SK-N-SH (cell line): ENCODE measurements at regions not wholly inside any gene's neighbourhood (a gene's known extent, or its start where the extent isn't known, plus 50 kb on each side); places are given as distances from the start of the nearest gene placed in this dataset.

ENCODE experiments used
- CTCF ChIA-PET: fragments of 300-600, 350-600 bp; formaldehyde crosslinking; extraction: SDS; loops from one replicate; lab custom pipeline; 2021; lab: Yijun Ruan, JAX
- POLR2A ChIA-PET: fragments of 350-600 bp; sonication (Branson Sonifier 250); formaldehyde crosslinking; extraction: SDS; loops from one replicate; lab custom pipeline; 2020; ENCODE audit warnings: antibody characterized with exemption, inconsistent platforms; lab: Yijun Ruan, JAX
- DNase-seq: peaks from one replicate; pipeline ENCODE4 v3.0.0; 2012
- H2AFZ ChIP-seq: fragments of 200-600 bp; sonication (generic); 2 replicates; pipeline ENCODE4 v1.8.1; 2016; ENCODE audit warnings: antibody characterized with exemption, mild to moderate bottlenecking, low read depth
- H3F3A ChIP-seq: fragments of 200-600 bp; sonication (generic); replicated peaks from 2 replicates; pipeline ENCODE3; 2016; ENCODE audit warnings: antibody characterized with exemption, mild to moderate bottlenecking; ENCODE audit not compliant: insufficient read depth
- H3K27ac ChIP-seq, 2 experiments: fragments of 200-500 bp in 1 of 2; fragments of 200-600 bp in 1 of 2; sonication (Bioruptor generic) in 1 of 2; sonication (generic), shearing (Covaris generic) in 1 of 2; 2 replicates each; pipeline versions ENCODE4 v1.5.1 to v1.6.1; 2014 to 2016; ENCODE audit warnings: low read depth in 2 of 2, inconsistent platforms in 1 of 2, low read length in 1 of 2, mild to moderate bottlenecking in 1 of 2, mixed read lengths in 1 of 2
- H3K27me3 ChIP-seq: fragments of 200-600 bp; sonication (generic), shearing (Covaris generic); 2 replicates; pipeline ENCODE4 v1.6.1; 2016; ENCODE audit warnings: mixed run types; ENCODE audit not compliant: insufficient read depth
- H3K36me3 ChIP-seq, 2 experiments: fragments of 200-500 bp in 1 of 2; fragments of 200-600 bp in 1 of 2; sonication (Bioruptor generic) in 1 of 2; sonication (generic) in 1 of 2; replicated peaks in 1 of 2; 2 replicates each; pipeline versions ENCODE3 to v1.5.1; 2014 to 2016; ENCODE audit warnings: low read length in 1 of 2, mild to moderate bottlenecking in 1 of 2; ENCODE audit not compliant: insufficient read depth in 2 of 2, control insufficient read depth in 1 of 2
- H3K4me1 ChIP-seq, 2 experiments: fragments of 200-500 bp in 1 of 2; fragments of 200-600 bp in 1 of 2; sonication (Bioruptor generic) in 1 of 2; sonication (generic), shearing (Covaris generic) in 1 of 2; 2 replicates each; pipeline versions ENCODE4 v1.5.1 to v1.6.1; 2014 to 2016; ENCODE audit warnings: low read depth in 1 of 2, low read length in 1 of 2, mixed run types in 1 of 2; ENCODE audit not compliant: insufficient read depth in 2 of 2, control insufficient read depth in 1 of 2
- H3K4me2 ChIP-seq: fragments of 200-600 bp; sonication (generic), shearing (Covaris generic); 2 replicates; pipeline ENCODE4 v1.6.1; 2017; ENCODE audit warnings: mixed run types
- H3K4me3 ChIP-seq, 2 experiments: fragments of 200-500 bp in 1 of 2; fragments of 200-600 bp in 1 of 2; sonication (Bioruptor generic) in 1 of 2; sonication (generic), shearing (Covaris generic) in 1 of 2; 2 replicates each; pipeline versions ENCODE4 v1.5.1 to v1.8.1; 2014 to 2016; ENCODE audit warnings: low read depth in 2 of 2, inconsistent platforms in 1 of 2, low read length in 1 of 2, mild to moderate bottlenecking in 1 of 2, mixed read lengths in 1 of 2, moderate library complexity in 1 of 2
- H3K79me2 ChIP-seq: fragments of 200-600 bp; sonication (generic); 2 replicates; pipeline ENCODE4 v1.8.1; 2017; ENCODE audit warnings: mild to moderate bottlenecking; ENCODE audit not compliant: insufficient read depth
- H3K9ac ChIP-seq: fragments of 200-600 bp; sonication (generic); 2 replicates; pipeline ENCODE4 v1.6.1; 2017; ENCODE audit warnings: mixed run types
- H3K9me2 ChIP-seq: fragments of 200-600 bp; sonication (generic); 2 replicates; pipeline ENCODE4 v1.6.1; 2017; ENCODE audit warnings: mixed run types
- H3K9me3 ChIP-seq: fragments of 200-600 bp; sonication (generic); 2 replicates; pipeline ENCODE4 v1.6.1; 2017; ENCODE audit warnings: mixed run types, mild to moderate bottlenecking, moderate library complexity
- H4K20me1 ChIP-seq: fragments of 200-600 bp; sonication (generic); 2 replicates; pipeline ENCODE4 v1.6.1; 2017; ENCODE audit warnings: mild to moderate bottlenecking, mixed run types; ENCODE audit not compliant: insufficient read depth
- ELF1 ChIP-seq: IDR thresholded peaks from 2 replicates; pipeline ENCODE4 v1.4.0; 2012
- EP300 ChIP-seq, 2 experiments: IDR thresholded peaks; 2 replicates each; pipeline versions ENCODE4 v1.4.0 to v1.6.1; 2012; ENCODE audit warnings: borderline replicate concordance in 1 of 2, low read depth in 1 of 2, low read length in 1 of 2
- FOSL2 ChIP-seq: IDR thresholded peaks from 2 replicates; pipeline ENCODE4 v1.4.0; 2012; ENCODE audit warnings: low read depth, mild to moderate bottlenecking, moderate library complexity, borderline replicate concordance
- GATA2 ChIP-seq: sonication (generic); formaldehyde crosslinking; IDR thresholded peaks from 2 replicates; pipeline ENCODE4 v1.5.0; 2020; ENCODE audit warnings: mild to moderate bottlenecking, missing genetic modification reagents
- JUND ChIP-seq: IDR thresholded peaks from 2 replicates; pipeline ENCODE4 v1.4.0; 2012
- NFIC ChIP-seq: IDR thresholded peaks from 2 replicates; pipeline ENCODE4 v1.4.0; 2012; ENCODE audit warnings: borderline replicate concordance
- NRF1 ChIP-seq: IDR thresholded peaks from 2 replicates; pipeline ENCODE4 v1.6.1; 2012; ENCODE audit warnings: low read depth, mild to moderate bottlenecking, low read length
- POLR2AphosphoS5 ChIP-seq: IDR thresholded peaks from 2 replicates; pipeline ENCODE4 v1.6.1; 2012; ENCODE audit warnings: low read depth, low read length
- RAD21 ChIP-seq: IDR thresholded peaks from 2 replicates; pipeline ENCODE4 v1.6.1; 2012; ENCODE audit warnings: mild to moderate bottlenecking, low read length
- RXRA ChIP-seq: IDR thresholded peaks from 2 replicates; pipeline ENCODE4 v1.4.0; 2012; ENCODE audit warnings: low read depth, mild to moderate bottlenecking, borderline replicate concordance
- SIN3A ChIP-seq: IDR thresholded peaks from 2 replicates; pipeline ENCODE4 v1.6.1; 2012; ENCODE audit warnings: low read depth, mild to moderate bottlenecking, low read length, moderate library complexity, borderline replicate concordance
- SMC3 ChIP-seq: IDR thresholded peaks from 2 replicates; pipeline ENCODE4 v1.6.1; 2012; ENCODE audit warnings: low read depth, low read length, improper control_type of control experiment
- TCF12 ChIP-seq: IDR thresholded peaks from 2 replicates; pipeline ENCODE4 v1.4.0; 2012
- TEAD4 ChIP-seq: IDR thresholded peaks from 2 replicates; pipeline ENCODE4 v1.4.0; 2012; ENCODE audit warnings: mild to moderate bottlenecking, borderline replicate concordance; ENCODE audit not compliant: insufficient read depth
- YY1 ChIP-seq: IDR thresholded peaks from 2 replicates; pipeline ENCODE4 v1.4.0; 2012; ENCODE audit warnings: low read depth, mild to moderate bottlenecking
- WGBS: methylation state at CpG from one replicate; pipeline ENCODE4 v1.1.6; 2017; ENCODE audit warnings: low lambda C conversion rate; 5-methylcytosine and 5-hydroxymethylcytosine counted together
- TF ChIP-seq, protein P1 (sequence below): IDR thresholded peaks from 2 replicates; pipeline ENCODE4 v1.4.0; 2012; ENCODE audit warnings: low read depth
- TF ChIP-seq, protein P2 (sequence below): fragments of 150-350 bp; IDR thresholded peaks from 2 replicates; pipeline ENCODE4 v1.6.1; 2016; ENCODE audit warnings: mild to moderate bottlenecking, low read depth, low read length
- TF ChIP-seq, protein P3 (sequence below): IDR thresholded peaks from 2 replicates; pipeline ENCODE4 v1.4.0; 2012; ENCODE audit warnings: low read depth, borderline replicate concordance
- TF ChIP-seq, protein P4 (sequence below): fragments of 150-350 bp; IDR thresholded peaks from 2 replicates; pipeline ENCODE4 v1.6.1; 2017; ENCODE audit warnings: antibody characterized with exemption, low read length, low read depth, borderline replicate concordance
- TF ChIP-seq, protein P5 (sequence below): fragments of 200-600 bp; sonication (generic); IDR thresholded peaks from 2 replicates; pipeline ENCODE4 v1.6.1; 2017; ENCODE audit warnings: antibody characterized with exemption, mild to moderate bottlenecking, moderate library complexity
- TF ChIP-seq, protein P6 (sequence below): IDR thresholded peaks from 2 replicates; pipeline ENCODE4 v1.4.0; 2012; ENCODE audit warnings: low read depth, borderline replicate concordance

DNA sequence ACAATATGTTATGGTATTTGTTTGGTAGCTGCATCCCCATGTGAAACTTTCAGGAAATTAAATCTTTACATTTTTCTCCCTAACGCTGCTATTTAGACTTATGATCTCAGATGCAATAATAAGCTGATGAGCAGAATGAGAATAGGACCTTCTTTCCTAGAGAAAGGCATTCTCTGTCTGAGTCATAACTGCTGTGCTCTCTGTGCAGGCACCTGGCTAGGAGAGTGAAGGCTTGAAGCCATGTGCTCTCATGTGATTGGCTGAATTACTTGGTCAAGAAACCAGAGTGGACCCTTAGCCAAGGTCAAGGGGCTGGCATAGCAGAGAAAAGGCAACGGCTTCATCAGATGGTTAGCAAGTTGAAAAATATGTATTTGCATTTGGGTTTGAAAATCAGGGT lies 185.0 kb downstream of the ADAMTS15 start:
- Histone ChIP-seq H3K27me3 (no peaks in the 10 kb centered on the region), H3F3A (peaks cover 7% of the 10 kb centered on the region), H3K9me3 (no peaks in the 10 kb centered on the region), H3K79me2 (no peaks in the 10 kb centered on the region), H2AFZ (no peak overlapping the region), H3K4me3 (no peak overlapping the region), H3K27ac (no peak overlapping the region), H4K20me1 (no peaks in the 10 kb centered on the region), H3K9ac (no peak overlapping the region), H3K36me3 (no peaks in the 10 kb centered on the region), H3K4me2 (no peak overlapping the region), H3K4me1 (peaks cover 0 to 26% of the 10 kb centered on the region in 2 experiments; a peak in 2 of 4 replicates), H3K9me2 (no peaks in the 10 kb centered on the region)
- TF ChIP-seq, protein P1, sequence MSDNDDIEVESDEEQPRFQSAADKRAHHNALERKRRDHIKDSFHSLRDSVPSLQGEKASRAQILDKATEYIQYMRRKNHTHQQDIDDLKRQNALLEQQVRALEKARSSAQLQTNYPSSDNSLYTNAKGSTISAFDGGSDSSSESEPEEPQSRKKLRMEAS = 0 out of 2 replicates have a peak, but pooled peaks have one; percentile 26
- TF ChIP-seq EP300 (IDR thresholded peaks at IDR 0.05; ENCODE audit: borderline replicate concordance in 1 of 2, low read depth in 1 of 2, low read length in 1 of 2) (no peak), POLR2AphosphoS5 (no peak), YY1 (no peak), TCF12 (peak; percentile 25; the same call in 1 of the 2 replicates), FOSL2 (peak; percentile 33), JUND (peak; percentile 28; the same call in 1 of the 2 replicates)
- TF ChIP-seq, protein P2, sequence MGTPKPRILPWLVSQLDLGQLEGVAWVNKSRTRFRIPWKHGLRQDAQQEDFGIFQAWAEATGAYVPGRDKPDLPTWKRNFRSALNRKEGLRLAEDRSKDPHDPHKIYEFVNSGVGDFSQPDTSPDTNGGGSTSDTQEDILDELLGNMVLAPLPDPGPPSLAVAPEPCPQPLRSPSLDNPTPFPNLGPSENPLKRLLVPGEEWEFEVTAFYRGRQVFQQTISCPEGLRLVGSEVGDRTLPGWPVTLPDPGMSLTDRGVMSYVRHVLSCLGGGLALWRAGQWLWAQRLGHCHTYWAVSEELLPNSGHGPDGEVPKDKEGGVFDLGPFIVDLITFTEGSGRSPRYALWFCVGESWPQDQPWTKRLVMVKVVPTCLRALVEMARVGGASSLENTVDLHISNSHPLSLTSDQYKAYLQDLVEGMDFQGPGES = no peak
- TF ChIP-seq, protein P3, sequence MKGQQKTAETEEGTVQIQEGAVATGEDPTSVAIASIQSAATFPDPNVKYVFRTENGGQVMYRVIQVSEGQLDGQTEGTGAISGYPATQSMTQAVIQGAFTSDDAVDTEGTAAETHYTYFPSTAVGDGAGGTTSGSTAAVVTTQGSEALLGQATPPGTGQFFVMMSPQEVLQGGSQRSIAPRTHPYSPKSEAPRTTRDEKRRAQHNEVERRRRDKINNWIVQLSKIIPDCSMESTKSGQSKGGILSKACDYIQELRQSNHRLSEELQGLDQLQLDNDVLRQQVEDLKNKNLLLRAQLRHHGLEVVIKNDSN = no peak
- TF ChIP-seq, protein P4, sequence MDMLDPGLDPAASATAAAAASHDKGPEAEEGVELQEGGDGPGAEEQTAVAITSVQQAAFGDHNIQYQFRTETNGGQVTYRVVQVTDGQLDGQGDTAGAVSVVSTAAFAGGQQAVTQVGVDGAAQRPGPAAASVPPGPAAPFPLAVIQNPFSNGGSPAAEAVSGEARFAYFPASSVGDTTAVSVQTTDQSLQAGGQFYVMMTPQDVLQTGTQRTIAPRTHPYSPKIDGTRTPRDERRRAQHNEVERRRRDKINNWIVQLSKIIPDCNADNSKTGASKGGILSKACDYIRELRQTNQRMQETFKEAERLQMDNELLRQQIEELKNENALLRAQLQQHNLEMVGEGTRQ = no peak
- TF ChIP-seq, protein P5, sequence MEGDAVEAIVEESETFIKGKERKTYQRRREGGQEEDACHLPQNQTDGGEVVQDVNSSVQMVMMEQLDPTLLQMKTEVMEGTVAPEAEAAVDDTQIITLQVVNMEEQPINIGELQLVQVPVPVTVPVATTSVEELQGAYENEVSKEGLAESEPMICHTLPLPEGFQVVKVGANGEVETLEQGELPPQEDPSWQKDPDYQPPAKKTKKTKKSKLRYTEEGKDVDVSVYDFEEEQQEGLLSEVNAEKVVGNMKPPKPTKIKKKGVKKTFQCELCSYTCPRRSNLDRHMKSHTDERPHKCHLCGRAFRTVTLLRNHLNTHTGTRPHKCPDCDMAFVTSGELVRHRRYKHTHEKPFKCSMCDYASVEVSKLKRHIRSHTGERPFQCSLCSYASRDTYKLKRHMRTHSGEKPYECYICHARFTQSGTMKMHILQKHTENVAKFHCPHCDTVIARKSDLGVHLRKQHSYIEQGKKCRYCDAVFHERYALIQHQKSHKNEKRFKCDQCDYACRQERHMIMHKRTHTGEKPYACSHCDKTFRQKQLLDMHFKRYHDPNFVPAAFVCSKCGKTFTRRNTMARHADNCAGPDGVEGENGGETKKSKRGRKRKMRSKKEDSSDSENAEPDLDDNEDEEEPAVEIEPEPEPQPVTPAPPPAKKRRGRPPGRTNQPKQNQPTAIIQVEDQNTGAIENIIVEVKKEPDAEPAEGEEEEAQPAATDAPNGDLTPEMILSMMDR = no peak
- DNase-seq = no peak
- 58% methylated on average over 2 of the region's 2 CpGs for WGBS
- ChIA-PET POLR2A (no interaction called here), CTCF (no interaction called here)

- no peak overlapping the region for H3K9ac ChIP-seq
- CTCF ChIA-PET = interaction anchor here (1.3 kb wide), 1 partner anchor 12 kb away, joined by 3 read pairs; no protein-coding TSS in a partner anchor
- peak overlapping the region in 1 of 2 experiments; percentile 64; a peak in 1 of 4 replicates for H3K27ac ChIP-seq
- no peak overlapping the region; the same call in 1 of the 2 replicates for H3K4me2 ChIP-seq
- no peak for DNase-seq
- H3K9me3 ChIP-seq = no peaks in the 10 kb centered on the region
- H4K20me1 ChIP-seq = no peaks in the 10 kb centered on the region
- peaks cover 7% of the 10 kb centered on the region for H3F3A ChIP-seq
- no peaks in the 10 kb centered on the region for H3K79me2 ChIP-seq
- H2AFZ ChIP-seq = no peak overlapping the region
- H3K9me2 ChIP-seq = no peaks in the 10 kb centered on the region
- H3K4me3 ChIP-seq = no peak overlapping the region
- 97% methylated on average over 4 of the region's 4 CpGs for WGBS
- H3K27me3 ChIP-seq = no peaks in the 10 kb centered on the region
- H3K36me3 ChIP-seq = no peaks in the 10 kb centered on the region
- POLR2A ChIA-PET = no interaction called here
- peaks cover 0 to 26% of the 10 kb centered on the region in 2 experiments; a peak in 2 of 4 replicates for H3K4me1 ChIP-seq
- TF ChIP-seq, protein P3 = no peak
- TF ChIP-seq TCF12 (no peak), RXRA (no peak), NRF1 (no peak), TEAD4 (no peak), NFIC (no peak), SMC3 (no peak), GATA2 (CRISPR knock-in tag) (no peak), ELF1 (no peak), RAD21 (no peak), SIN3A (no peak), EP300 (IDR thresholded peaks at IDR 0.05; ENCODE audit: borderline replicate concordance in 1 of 2, low read depth in 1 of 2, low read length in 1 of 2) (no peak)
- TF ChIP-seq, protein P6, sequence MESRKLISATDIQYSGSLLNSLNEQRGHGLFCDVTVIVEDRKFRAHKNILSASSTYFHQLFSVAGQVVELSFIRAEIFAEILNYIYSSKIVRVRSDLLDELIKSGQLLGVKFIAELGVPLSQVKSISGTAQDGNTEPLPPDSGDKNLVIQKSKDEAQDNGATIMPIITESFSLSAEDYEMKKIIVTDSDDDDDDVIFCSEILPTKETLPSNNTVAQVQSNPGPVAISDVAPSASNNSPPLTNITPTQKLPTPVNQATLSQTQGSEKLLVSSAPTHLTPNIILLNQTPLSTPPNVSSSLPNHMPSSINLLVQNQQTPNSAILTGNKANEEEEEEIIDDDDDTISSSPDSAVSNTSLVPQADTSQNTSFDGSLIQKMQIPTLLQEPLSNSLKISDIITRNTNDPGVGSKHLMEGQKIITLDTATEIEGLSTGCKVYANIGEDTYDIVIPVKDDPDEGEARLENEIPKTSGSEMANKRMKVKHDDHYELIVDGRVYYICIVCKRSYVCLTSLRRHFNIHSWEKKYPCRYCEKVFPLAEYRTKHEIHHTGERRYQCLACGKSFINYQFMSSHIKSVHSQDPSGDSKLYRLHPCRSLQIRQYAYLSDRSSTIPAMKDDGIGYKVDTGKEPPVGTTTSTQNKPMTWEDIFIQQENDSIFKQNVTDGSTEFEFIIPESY = no peak
These were observed 185.7 kb downstream of the ADAMTS15 start for GRCh38 chr11:130634186-130634585.
